Rectal smooth muscle tissue (tissue), 1 donor: ENCODE measurements at regions not wholly inside any gene's neighbourhood (a gene's known extent, or its start where the extent isn't known, plus 50 kb on each side); places are given as distances from the start of the nearest gene placed in this dataset.
"Not testable (repeated sequence)": the region's sequence is repeated elsewhere in the genome, so short reads cannot be mapped to it uniquely, and the experiment has no call there.

Source experiments
- H3K27ac ChIP-seq: one replicate; pipeline ENCODE4 v1.7.0; 2013; ENCODE audit warnings: low read depth, low read length, inconsistent platforms
- H3K27me3 ChIP-seq: one replicate; pipeline ENCODE4 v1.7.0; 2013; ENCODE audit warnings: low read length; ENCODE audit not compliant: control insufficient read depth, insufficient read depth
- H3K36me3 ChIP-seq: one replicate; pipeline ENCODE4 v1.7.0; 2013; ENCODE audit warnings: low read length; ENCODE audit not compliant: control insufficient read depth, insufficient read depth
- H3K4me1 ChIP-seq: one replicate; pipeline ENCODE4 v1.7.0; 2013; ENCODE audit warnings: low read length; ENCODE audit not compliant: control insufficient read depth, insufficient read depth
- H3K4me3 ChIP-seq: one replicate; pipeline ENCODE4 v1.7.0; 2013; ENCODE audit warnings: low read length
- H3K9ac ChIP-seq: one replicate; pipeline ENCODE4 v1.7.0; 2013; ENCODE audit warnings: low read length

GRCh38 chr7:153409567-153410342 is 642.4 kb upstream of the DPP6 start:
- H3K27me3 ChIP-seq, H3K4me1 ChIP-seq, H3K36me3 ChIP-seq: not testable (repeated sequence)

DNA sequence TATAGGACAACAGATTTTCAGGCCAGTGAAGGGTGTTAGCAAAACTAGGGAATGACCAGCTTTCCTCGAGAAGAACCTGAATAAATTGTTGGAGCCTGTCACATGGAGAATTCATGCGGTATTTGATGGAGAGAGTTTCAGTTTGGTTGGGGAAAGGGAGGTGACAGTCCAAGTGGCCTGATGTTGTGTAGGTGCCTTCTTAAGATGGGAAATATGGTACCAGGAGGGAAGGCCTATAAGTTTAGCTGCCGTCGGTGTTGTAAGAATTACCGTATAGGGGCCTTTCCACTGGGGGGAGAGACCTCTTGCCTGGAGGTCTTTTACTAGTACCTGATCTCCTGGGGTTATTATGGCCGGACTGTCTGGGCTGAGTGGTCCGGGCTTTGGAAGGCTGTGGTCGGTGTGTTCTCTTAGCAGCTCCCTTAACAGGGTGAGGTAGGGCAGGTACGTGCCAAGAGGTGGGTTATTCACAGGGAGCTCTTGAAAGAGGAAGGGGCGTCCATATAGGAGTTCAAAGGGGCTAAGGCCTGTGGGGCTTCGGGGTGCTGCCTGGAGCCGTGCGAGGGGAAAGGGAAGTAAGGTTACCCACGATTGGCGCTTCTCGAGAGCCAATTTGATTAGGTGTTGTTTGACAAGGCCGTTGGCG is 641.1 kb upstream of the DPP6 start:
- not testable (repeated sequence) for H3K36me3 ChIP-seq, H3K4me3 ChIP-seq, H3K27ac ChIP-seq, H3K9ac ChIP-seq, H3K27me3 ChIP-seq, H3K4me1 ChIP-seq

More at GRCh38 chr7:153409567-153410342, 642.4 kb upstream of the DPP6 start:
- H3K27ac ChIP-seq, H3K9ac ChIP-seq, H3K4me3 ChIP-seq: not testable (repeated sequence)

- H3K4me3 ChIP-seq, H3K4me1 ChIP-seq, H3K9ac ChIP-seq, H3K36me3 ChIP-seq, H3K27me3 ChIP-seq, H3K27ac ChIP-seq: not testable (repeated sequence)
Observed at GRCh38 chr7:153412114-153412823, 639.9 kb upstream of the DPP6 start.

DNA sequence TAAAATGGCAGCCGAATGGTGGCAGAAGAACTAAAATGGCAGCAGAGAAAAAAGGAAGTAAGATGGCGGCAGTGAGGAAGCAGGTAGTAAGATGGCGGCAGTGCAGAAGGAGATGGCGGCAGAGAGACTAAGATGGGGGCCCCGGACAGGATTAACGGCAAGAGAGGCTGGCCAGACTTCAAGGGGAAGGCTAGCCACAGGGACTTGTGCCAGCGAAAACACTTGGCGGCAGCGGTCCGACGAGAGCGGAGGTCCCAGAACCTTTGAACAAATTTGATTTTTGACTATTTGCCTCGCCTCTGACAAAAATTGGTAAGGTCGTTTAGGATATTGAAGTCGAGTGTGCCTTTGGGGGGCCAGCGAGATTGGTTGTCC is 639.4 kb upstream of the DPP6 start:
- H3K36me3 ChIP-seq, H3K27ac ChIP-seq, H3K27me3 ChIP-seq, H3K9ac ChIP-seq, H3K4me3 ChIP-seq, H3K4me1 ChIP-seq: not testable (repeated sequence)

- Histone ChIP-seq H3K27me3 (no peaks in the 10 kb centered on the region), H3K4me1 (no peaks in the 10 kb centered on the region), H3K36me3 (no peaks in the 10 kb centered on the region), H3K27ac (no peak overlapping the region), H3K4me3 (no peak overlapping the region), H3K9ac (no peak overlapping the region)
Observed at GRCh38 chr7:153413199-153413539, 639.0 kb upstream of the DPP6 start.

GRCh38 chr7:153413540-153414287 is 638.5 kb upstream of the DPP6 start:
- no peaks in the 10 kb centered on the region for H3K27me3 ChIP-seq
- no peak overlapping the region for H3K9ac ChIP-seq
- no peaks in the 10 kb centered on the region for H3K4me1 ChIP-seq
- H3K27ac ChIP-seq, result no peak overlapping the region
- no peak overlapping the region for H3K4me3 ChIP-seq
- H3K36me3 ChIP-seq, result no peaks in the 10 kb centered on the region

DNA sequence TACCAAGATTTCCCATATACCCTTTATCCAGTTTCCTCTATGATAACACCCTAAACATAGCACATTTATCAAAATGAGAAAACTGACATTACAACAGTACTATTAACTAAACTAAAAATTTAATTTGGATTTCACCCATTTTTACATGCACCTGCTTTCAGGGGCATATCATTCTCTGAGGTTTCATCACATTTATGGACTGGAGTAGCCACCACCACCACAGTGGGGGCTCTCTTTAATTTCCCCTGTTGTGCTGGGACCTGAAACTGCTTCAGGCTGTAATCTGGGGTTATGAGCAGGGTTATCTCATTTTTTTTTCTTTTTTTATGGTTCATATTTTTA is 637.9 kb upstream of the DPP6 start:
- H3K36me3 ChIP-seq, result no peaks in the 10 kb centered on the region
- no peak overlapping the region for H3K9ac ChIP-seq
- no peaks in the 10 kb centered on the region for H3K27me3 ChIP-seq
- no peaks in the 10 kb centered on the region for H3K4me1 ChIP-seq
- H3K27ac ChIP-seq, result no peak overlapping the region
- H3K4me3 ChIP-seq, result no peak overlapping the region

GRCh38 chr7:153415632-153416031 is 636.6 kb upstream of the DPP6 start:
- Histone ChIP-seq H3K4me3 (no peak overlapping the region), H3K36me3 (no peaks in the 10 kb centered on the region), H3K27ac (no peak overlapping the region), H3K27me3 (no peaks in the 10 kb centered on the region), H3K4me1 (no peaks in the 10 kb centered on the region), H3K9ac (no peak overlapping the region)

DNA sequence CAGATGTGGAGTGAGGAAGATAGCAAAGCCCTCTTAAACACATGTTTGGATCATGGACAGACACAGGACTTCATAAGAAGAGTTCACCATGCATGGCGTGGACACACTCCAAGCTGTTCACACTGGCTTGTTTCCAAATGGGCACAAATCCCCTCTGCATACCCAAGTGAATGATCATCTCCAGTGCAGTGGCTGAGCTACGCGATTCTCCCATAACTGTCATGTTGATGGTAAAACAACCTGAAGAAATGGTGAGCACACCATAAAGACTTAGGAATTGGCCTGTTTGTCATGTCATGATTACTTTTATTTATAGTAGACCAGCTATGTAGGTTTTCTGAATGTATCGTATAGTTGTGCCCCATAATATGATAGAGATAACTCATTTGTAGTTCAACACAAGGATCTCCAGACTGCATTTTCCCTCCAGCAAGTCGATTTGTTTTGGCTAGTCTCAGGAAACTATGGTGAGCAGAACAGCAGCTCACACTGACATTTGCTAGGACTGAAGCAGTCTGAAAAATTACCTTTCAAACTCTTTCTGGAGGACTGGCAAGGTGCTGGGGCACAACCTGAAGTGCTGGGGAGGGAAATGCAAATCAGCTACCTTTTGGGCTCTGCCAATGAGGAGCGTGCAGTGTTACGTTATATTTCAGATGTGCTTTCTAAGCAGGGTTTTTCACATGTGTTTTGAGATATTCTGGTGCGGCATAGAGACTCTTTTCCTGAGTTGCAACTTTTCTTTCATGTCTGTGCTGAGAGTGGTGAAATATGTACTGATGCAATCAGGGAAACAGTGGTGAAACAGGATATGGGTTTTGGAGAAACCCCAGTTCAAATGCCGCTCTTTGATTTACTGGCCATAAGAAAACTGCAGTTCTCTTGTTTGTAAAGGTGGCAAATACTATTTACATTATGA is 629.6 kb upstream of the DPP6 start:
- H3K36me3 ChIP-seq, result no peaks in the 10 kb centered on the region
- no peak overlapping the region for H3K9ac ChIP-seq
- peak overlapping the region; percentile 0 for H3K27ac ChIP-seq
- no peaks in the 10 kb centered on the region for H3K4me1 ChIP-seq
- no peak overlapping the region for H3K4me3 ChIP-seq
- no peaks in the 10 kb centered on the region for H3K27me3 ChIP-seq

- Histone ChIP-seq H3K36me3 (no peaks in the 10 kb centered on the region), H3K9ac (no peak overlapping the region), H3K27me3 (no peaks in the 10 kb centered on the region), H3K4me1 (no peaks in the 10 kb centered on the region), H3K27ac (no peak overlapping the region), H3K4me3 (no peak overlapping the region)
Observed at GRCh38 chr7:153423210-153423590, 629.0 kb upstream of the DPP6 start.

DNA sequence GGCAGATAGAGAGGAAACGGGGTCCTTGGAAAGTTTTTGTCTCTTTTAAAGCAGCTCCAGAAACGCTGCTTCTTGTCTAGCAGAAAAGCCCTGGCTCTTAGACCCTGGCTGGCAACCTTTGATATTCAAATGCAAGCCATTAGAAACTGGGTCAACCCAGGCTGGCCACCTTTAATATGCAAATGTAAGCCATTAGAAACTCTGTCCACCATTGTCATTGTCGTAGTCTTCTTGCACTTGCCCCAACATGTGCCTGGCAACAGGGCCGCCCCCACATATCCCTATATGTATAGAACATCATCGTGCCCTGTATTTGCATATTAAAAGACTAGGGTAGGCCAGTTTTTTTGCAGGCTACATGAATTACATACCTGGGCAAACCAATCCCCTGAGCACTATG is 621.3 kb upstream of the DPP6 start:
- Histone ChIP-seq H3K4me3 (no peak overlapping the region), H3K36me3 (no peaks in the 10 kb centered on the region), H3K4me1 (no peaks in the 10 kb centered on the region), H3K9ac (no peak overlapping the region), H3K27ac (no peak overlapping the region), H3K27me3 (no peaks in the 10 kb centered on the region)

DNA sequence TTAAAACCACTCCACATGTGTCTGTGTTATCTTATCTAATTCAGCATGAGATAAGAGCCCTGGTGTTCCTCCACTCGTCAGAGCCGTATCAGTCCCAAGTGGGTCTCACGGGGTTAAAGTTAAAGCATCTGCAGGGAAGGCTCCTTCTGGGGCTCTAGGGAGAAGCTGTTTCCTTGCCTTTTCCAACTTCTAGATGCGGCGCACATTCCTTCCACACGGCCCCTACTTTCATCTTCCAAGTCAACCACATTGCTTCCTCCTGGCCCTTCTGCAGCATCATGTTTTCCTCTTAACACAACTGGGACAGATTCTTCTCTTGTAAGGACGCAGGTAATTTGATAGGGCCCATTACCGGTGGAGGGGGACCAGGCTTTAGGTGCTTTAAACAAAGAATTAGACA is 620.1 kb upstream of the DPP6 start:
- Histone ChIP-seq H3K4me3 (no peak overlapping the region), H3K36me3 (no peaks in the 10 kb centered on the region), H3K27ac (no peak overlapping the region), H3K4me1 (no peaks in the 10 kb centered on the region), H3K27me3 (no peaks in the 10 kb centered on the region), H3K9ac (no peak overlapping the region)
